ENCODE measurements at regions not wholly inside any gene's neighbourhood (a gene's known extent, or its start where the extent isn't known, plus 50 kb on each side); places are given as distances from the start of the nearest gene placed in this dataset.

- BruUV-seq (replicated peaks): no TSS peak
- no peak for FAIRE-seq
- 2% methylated on average over 1 of the region's 1 CpG for WGBS (ENCODE audit: low lambda C conversion rate)
These were observed 57.8 kb upstream of the ADGRA3 start for GRCh38 chr4:22573641-22574040.

GRCh38 chr4:22574424-22574823, 58.6 kb upstream of the ADGRA3 start:
- BruUV-seq (replicated peaks): no TSS peak
- H3K36me3 ChIP-seq (replicated peaks in 1 of 2; ENCODE audit: control insufficient read depth in 1 of 2, insufficient read depth in 2 of 2, low read length in 2 of 2): no peaks in the 10 kb centered on the region
- no peaks in the 10 kb centered on the region for H3K4me1 ChIP-seq (ENCODE audit: insufficient read depth, low read length)
- H4K20me1 ChIP-seq (ENCODE audit: insufficient read depth, low read length): no peaks in the 10 kb centered on the region
- no peaks in the 10 kb centered on the region for H3K9me3 ChIP-seq (ENCODE audit: low read length)
- H3K27ac ChIP-seq (ENCODE audit: extremely low read length, insufficient read depth, low read length): no peak overlapping the region
- POLR2A ChIA-PET: no interaction called here
- peak; percentile 49; the same call in 2 of the 3 replicates for ATAC-seq
- in situ Hi-C loops (cut with HindIII; ENCODE audit: extremely low pct_ligation_motif_present, low pct_unique_long_range_greater_than_20kb): no loop called here
- 19% methylated on average over 3 of the region's 3 CpGs for WGBS (ENCODE audit: low lambda C conversion rate)
- H3K9ac ChIP-seq (ENCODE audit: insufficient read depth, low read depth, low read length): no peak overlapping the region
- no peak for FAIRE-seq
- H2AFZ ChIP-seq (ENCODE audit: low read length): no peak overlapping the region
- no peaks in the 10 kb centered on the region; a peak in 1 of 5 replicates for H3K27me3 ChIP-seq (ENCODE audit: control insufficient read depth in 1 of 2, insufficient read depth in 2 of 2, low read length in 2 of 2)
- no peaks in the 10 kb centered on the region for H3K79me2 ChIP-seq (ENCODE audit: insufficient read depth, low read length)
- DNase-seq (ENCODE audit: low spot score): no peak
- H3K4me2 ChIP-seq (ENCODE audit: low read depth, low read length): no peak overlapping the region
- no peak overlapping the region for H3K4me3 ChIP-seq (replicated peaks in 1 of 3; ENCODE audit: insufficient read depth in 1 of 3, low read depth in 2 of 3, low read length in 3 of 3)
- intact Hi-C loops (cut with micrococcal nuclease; ENCODE audit: unreplicated experiment): no loop called here
- CTCF ChIA-PET (ENCODE audit: low intra/inter-chr PET ratio, low total read pairs): no interaction called here
- TF ChIP-seq JDP2 (CRISPR knock-in tag; IDR thresholded peaks at IDR 0.05; ENCODE audit: borderline replicate concordance) (no peak), ZNF337 (CRISPR knock-in tag; IDR thresholded peaks at IDR 0.05; ENCODE audit: borderline replicate concordance, low read depth) (no peak), NR2F2 (IDR thresholded peaks at IDR 0.05; ENCODE audit: borderline replicate concordance, low read depth) (no peak), GATAD1 (CRISPR knock-in tag; IDR thresholded peaks at IDR 0.05) (no peak), ATF5 (CRISPR knock-in tag; IDR thresholded peaks at IDR 0.05; ENCODE audit: low read depth) (no peak), HDAC6 (IDR thresholded peaks at IDR 0.05; ENCODE audit: low read depth, low read length) (no peak), KDM4B (CRISPR knock-in tag; IDR thresholded peaks at IDR 0.05) (no peak), ZNF639 (CRISPR knock-in tag; conservative IDR thresholded peaks at IDR 0.05) (no peak), GMEB1 (CRISPR knock-in tag; IDR thresholded peaks at IDR 0.05; ENCODE audit: borderline replicate concordance) (no peak), ELF4 (CRISPR knock-in tag; IDR thresholded peaks at IDR 0.05; ENCODE audit: borderline replicate concordance) (no peak), NFYC (CRISPR knock-in tag; IDR thresholded peaks at IDR 0.05) (no peak), HNRNPH1 (optimal IDR thresholded peaks at IDR 0.05; ENCODE audit: low read depth, low read length) (no peak)

More at GRCh38 chr4:22573641-22574040, 57.8 kb upstream of the ADGRA3 start:
- Histone ChIP-seq H3K36me3 (replicated peaks in 1 of 2; ENCODE audit: control insufficient read depth in 1 of 2, insufficient read depth in 2 of 2, low read length in 2 of 2) (no peaks in the 10 kb centered on the region), H3K4me3 (replicated peaks in 1 of 3; ENCODE audit: insufficient read depth in 1 of 3, low read depth in 2 of 3, low read length in 3 of 3) (no peak overlapping the region), H3K9me3 (ENCODE audit: low read length) (no peaks in the 10 kb centered on the region), H3K4me1 (ENCODE audit: insufficient read depth, low read length) (no peaks in the 10 kb centered on the region), H3K9ac (ENCODE audit: insufficient read depth, low read depth, low read length) (no peak overlapping the region), H3K27ac (ENCODE audit: extremely low read length, insufficient read depth, low read length) (no peak overlapping the region), H4K20me1 (ENCODE audit: insufficient read depth, low read length) (no peaks in the 10 kb centered on the region), H2AFZ (ENCODE audit: low read length) (no peak overlapping the region), H3K4me2 (ENCODE audit: low read depth, low read length) (no peak overlapping the region), H3K79me2 (ENCODE audit: insufficient read depth, low read length) (no peaks in the 10 kb centered on the region), H3K27me3 (ENCODE audit: control insufficient read depth in 1 of 2, insufficient read depth in 2 of 2, low read length in 2 of 2) (no peaks in the 10 kb centered on the region; a peak in 1 of 5 replicates)
- in situ Hi-C loops (cut with HindIII; ENCODE audit: extremely low pct_ligation_motif_present, low pct_unique_long_range_greater_than_20kb) (no loop called here), intact Hi-C loops (cut with micrococcal nuclease; ENCODE audit: unreplicated experiment) (no loop called here)
- no peak for ATAC-seq
- ChIA-PET CTCF (ENCODE audit: low intra/inter-chr PET ratio, low total read pairs) (no interaction called here), POLR2A (no interaction called here)
- DNase-seq (ENCODE audit: low spot score): no peak
- TF ChIP-seq GTF2F1 (IDR thresholded peaks at IDR 0.05; ENCODE audit: low read length) (no peak), SCMH1 (CRISPR knock-in tag; IDR thresholded peaks at IDR 0.05; ENCODE audit: borderline replicate concordance) (no peak)

Data from HepG2 (cell line).